ENCODE measurements at regions not wholly inside any gene's neighbourhood (a gene's known extent, or its start where the extent isn't known, plus 50 kb on each side); places are given as distances from the start of the nearest gene placed in this dataset.

GRCh38 chr7:56491636-56492425 lies 375.6 kb upstream of the NUPR2 start:
- no peak for TF ChIP-seq CTCF (IDR thresholded peaks at IDR 0.05; ENCODE audit: borderline replicate concordance, control extremely low read depth, extremely low read depth, insufficient read depth, missing control alignments)
- in situ Hi-C loops (cut with MboI; ENCODE audit: low sequenced_read_pairs, unreplicated experiment): no loop called here
- DNase-seq (ENCODE audit: low spot score): no peak

GRCh38 chr7:56483861-56484550 lies 367.8 kb upstream of the NUPR2 start:
- no peak for TF ChIP-seq CTCF (IDR thresholded peaks at IDR 0.05; ENCODE audit: borderline replicate concordance, control extremely low read depth, extremely low read depth, insufficient read depth, missing control alignments)
- DNase-seq (ENCODE audit: low spot score): no peak
- in situ Hi-C loops (cut with MboI; ENCODE audit: low sequenced_read_pairs, unreplicated experiment): no loop called here

GRCh38 chr7:56483153-56483552 lies 366.9 kb upstream of the NUPR2 start:
- TF ChIP-seq CTCF (IDR thresholded peaks at IDR 0.05; ENCODE audit: borderline replicate concordance, control extremely low read depth, extremely low read depth, insufficient read depth, missing control alignments): no peak
- no peak for DNase-seq (ENCODE audit: low spot score)
- in situ Hi-C loops (cut with MboI; ENCODE audit: low sequenced_read_pairs, unreplicated experiment): no loop called here

- in situ Hi-C loops (cut with MboI; ENCODE audit: low sequenced_read_pairs, unreplicated experiment): no loop called here
- no peak for DNase-seq (ENCODE audit: low spot score)
- no peak for TF ChIP-seq CTCF (IDR thresholded peaks at IDR 0.05; ENCODE audit: borderline replicate concordance, control extremely low read depth, extremely low read depth, insufficient read depth, missing control alignments)
These were observed 363.5 kb upstream of the NUPR2 start for GRCh38 chr7:56479748-56480147.

- TF ChIP-seq CTCF (IDR thresholded peaks at IDR 0.05; ENCODE audit: borderline replicate concordance, control extremely low read depth, extremely low read depth, insufficient read depth, missing control alignments): no peak
- no peak for DNase-seq (ENCODE audit: low spot score)
- in situ Hi-C loops (cut with MboI; ENCODE audit: low sequenced_read_pairs, unreplicated experiment): no loop called here
These were observed 362.9 kb upstream of the NUPR2 start for GRCh38 chr7:56479136-56479535.

- TF ChIP-seq CTCF (IDR thresholded peaks at IDR 0.05; ENCODE audit: borderline replicate concordance, control extremely low read depth, extremely low read depth, insufficient read depth, missing control alignments): no peak
- in situ Hi-C loops (cut with MboI; ENCODE audit: low sequenced_read_pairs, unreplicated experiment): no loop called here
- no peak for DNase-seq (ENCODE audit: low spot score)
These were observed 358.1 kb upstream of the NUPR2 start for GRCh38 chr7:56474271-56474670.

Measured in GM13976 (cell line).